HFF-Myc (cell line): ENCODE measurements at regions not wholly inside any gene's neighbourhood (a gene's known extent, or its start where the extent isn't known, plus 50 kb on each side); places are given as distances from the start of the nearest gene placed in this dataset.

Experiments
- DNase-seq: peaks from one replicate; pipeline ENCODE4 v3.0.0-alpha.2; 2011; ENCODE audit warnings: low read depth; ENCODE audit errors: extremely low read depth
- H3K4me3 ChIP-seq: replicated peaks from 2 replicates; pipeline ENCODE4 v1.5.1; 2011; ENCODE audit warnings: low read depth, mild to moderate bottlenecking, control low read depth, low read length
- CTCF ChIP-seq: IDR thresholded peaks from 2 replicates; pipeline ENCODE4 v1.5.1; 2012; ENCODE audit warnings: mild to moderate bottlenecking, low read depth, low read length, control low read depth; ENCODE audit errors: missing control alignments

DNA sequence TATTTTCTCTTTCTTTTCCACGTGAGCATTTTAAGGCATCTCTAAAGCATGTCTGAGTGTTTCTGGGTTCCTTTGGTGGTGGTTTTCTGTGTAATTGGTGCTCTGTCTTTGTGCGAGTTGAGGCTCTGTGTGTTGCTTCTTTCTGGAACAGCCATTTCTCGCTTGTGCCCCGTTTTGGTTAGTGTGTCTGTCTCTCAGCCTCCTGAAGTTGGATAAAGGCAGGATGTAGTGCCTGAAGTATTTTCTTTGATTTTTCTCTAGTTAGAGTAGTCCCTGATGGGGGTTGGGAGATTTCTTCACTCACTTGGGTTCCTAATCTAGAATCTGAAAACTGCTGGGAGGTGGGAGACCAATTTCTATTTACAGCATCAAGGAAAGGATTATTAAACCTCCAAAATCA is 129.7 kb upstream of the TMEM161B start:
- TF ChIP-seq CTCF = no peak
- H3K4me3 ChIP-seq = no peak overlapping the region
- no peak for DNase-seq

DNA sequence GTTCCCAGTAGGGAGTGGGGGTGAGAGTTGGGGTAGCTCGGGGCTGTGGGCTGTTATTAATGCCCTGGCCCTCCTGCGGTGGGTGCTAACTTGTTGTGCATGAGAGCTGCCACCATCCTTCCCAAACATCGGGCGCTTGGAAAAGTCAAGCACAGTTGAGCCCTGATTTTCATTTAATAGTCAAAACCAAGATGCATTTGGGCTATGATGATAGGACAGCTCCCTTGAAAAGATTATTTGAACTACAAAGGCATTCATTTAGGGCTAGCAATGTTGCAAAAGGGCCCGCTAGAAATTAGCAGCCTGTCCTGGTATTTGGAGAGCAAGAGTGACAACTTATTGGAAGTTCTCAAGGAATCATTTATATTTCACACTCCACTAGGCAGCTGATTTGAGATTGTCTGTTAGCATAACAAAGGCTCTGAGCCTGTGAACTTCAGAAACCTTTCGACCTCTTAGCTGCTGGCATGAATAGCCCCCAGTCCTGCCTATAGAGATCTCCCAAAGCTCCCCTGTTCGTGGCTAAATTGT is 128.2 kb upstream of the TMEM161B start:
- no peak overlapping the region for H3K4me3 ChIP-seq
- TF ChIP-seq CTCF = no peak
- DNase-seq = no peak

DNA sequence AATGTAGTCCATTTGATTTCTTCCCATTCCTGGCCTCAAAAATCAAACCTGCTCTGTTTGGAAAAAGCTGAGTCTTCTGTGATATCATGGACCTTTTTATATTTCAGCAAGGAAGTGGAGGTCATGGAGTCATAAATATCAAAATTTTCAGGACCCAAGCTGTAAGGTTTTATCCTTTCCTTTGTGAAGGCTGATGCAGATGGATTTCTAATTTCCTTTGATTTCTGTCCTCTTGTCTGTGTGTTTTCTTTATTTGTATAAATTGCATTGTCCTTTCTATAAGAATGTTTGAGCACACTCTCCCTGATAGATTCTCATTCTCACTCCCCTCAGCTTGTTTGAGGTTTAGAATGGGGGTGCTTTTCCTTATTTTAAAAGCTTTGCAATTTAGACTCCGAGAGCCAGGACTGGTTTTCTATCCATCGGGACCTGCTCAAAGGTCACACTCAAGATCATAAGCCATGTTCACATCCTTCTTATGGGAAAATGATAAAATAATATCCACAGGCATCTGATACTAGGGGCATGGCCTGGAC is 127.4 kb upstream of the TMEM161B start:
- H3K4me3 ChIP-seq = no peak overlapping the region
- no peak for DNase-seq
- TF ChIP-seq CTCF = no peak

DNA sequence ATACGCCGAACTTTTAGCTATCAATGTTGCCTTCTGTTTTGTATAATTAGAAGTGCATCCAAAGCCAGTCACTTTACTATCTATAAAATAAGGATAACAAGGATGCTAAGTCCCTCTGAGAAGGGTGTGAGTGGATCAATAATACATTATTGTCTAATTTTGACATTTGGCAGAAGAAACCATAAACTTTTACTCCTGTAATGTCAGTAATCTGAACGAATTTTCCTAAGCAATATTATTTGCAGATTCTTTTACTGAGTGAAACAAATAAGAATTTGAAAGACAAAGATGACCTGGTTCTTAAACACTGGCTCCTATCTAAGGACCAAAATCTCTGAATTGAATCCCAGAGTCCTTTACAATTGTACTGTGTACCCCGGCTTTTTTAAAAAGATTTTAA is 126.6 kb upstream of the TMEM161B start:
- H3K4me3 ChIP-seq = no peak overlapping the region
- DNase-seq = no peak
- TF ChIP-seq CTCF = no peak

- DNase-seq = no peak
- TF ChIP-seq CTCF = no peak
- H3K4me3 ChIP-seq = no peak overlapping the region
These were observed 126.0 kb upstream of the TMEM161B start for GRCh38 chr5:88394536-88395175.

DNA sequence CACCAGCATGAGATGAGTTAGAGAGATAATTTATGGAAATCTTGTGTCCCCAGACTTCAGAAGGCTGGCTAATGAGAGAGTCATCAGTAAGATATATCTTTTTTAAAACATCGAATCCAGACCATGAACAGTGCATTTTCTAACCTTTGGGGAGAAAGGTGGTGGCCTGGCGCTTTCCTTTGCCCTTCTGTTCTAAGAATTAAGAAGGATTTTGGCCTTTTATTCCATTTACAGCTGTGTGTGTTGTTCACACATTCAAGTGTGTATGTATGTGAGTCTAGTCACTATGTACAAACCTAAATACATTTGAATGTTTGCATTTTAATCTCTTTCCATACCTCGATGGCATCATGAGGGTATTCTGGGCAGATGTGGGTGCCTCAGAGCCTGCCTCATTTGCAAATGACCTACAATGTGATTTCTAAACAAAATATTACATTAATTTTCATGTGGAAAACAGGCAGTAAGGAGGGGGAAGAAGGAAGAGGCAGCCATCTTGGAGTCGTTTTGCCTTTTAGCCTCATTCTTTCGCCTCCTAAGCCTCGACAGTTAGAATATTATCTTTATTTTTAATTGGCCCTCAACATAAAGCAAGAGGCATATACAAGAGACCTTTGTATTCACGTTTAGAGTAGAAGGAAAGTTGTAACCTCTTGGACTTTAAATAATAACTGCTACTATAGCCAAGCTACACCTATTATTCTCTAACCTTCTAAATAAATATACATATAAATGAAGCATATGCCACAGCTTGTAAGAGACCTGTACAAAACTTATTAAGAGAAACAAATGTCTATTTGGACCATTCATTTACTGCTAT is 125.3 kb upstream of the TMEM161B start:
- no peak overlapping the region for H3K4me3 ChIP-seq
- no peak for DNase-seq
- TF ChIP-seq CTCF = no peak
